GM23338 (cell line): ENCODE measurements at regions not wholly inside any gene's neighbourhood (a gene's known extent, or its start where the extent isn't known, plus 50 kb on each side); places are given as distances from the start of the nearest gene placed in this dataset.

Experiments used
- ATAC-seq: fragments of 200-7000 bp; cut with Tn5 transposase; 3 replicates; pipeline ENCODE4 v1.9.1; 2020
- DNase-seq: peaks from one replicate; pipeline ENCODE4 v3.0.0-alpha.2; 2015; ENCODE audit warnings: low spot score
- H2AFZ ChIP-seq: fragments of 200-600 bp; sonication (generic); 2 replicates; pipeline ENCODE4 v1.8.0; 2016; ENCODE audit warnings: antibody characterized with exemption, mild to moderate bottlenecking, moderate library complexity
- H3F3A ChIP-seq: fragments of 200-600 bp; sonication (generic); replicated peaks from 2 replicates; pipeline ENCODE4 v1.8.0; 2017; ENCODE audit warnings: antibody characterized with exemption, mixed run types, low read depth
- H3K27ac ChIP-seq: fragments of 200-600 bp; sonication (generic); 2 replicates; pipeline ENCODE4 v1.6.1; 2016; ENCODE audit warnings: low read depth
- H3K27me3 ChIP-seq: fragments of 200-600 bp; sonication (generic); 2 replicates; pipeline ENCODE4 v1.8.0; 2016; ENCODE audit warnings: mild to moderate bottlenecking, mixed run types, moderate library complexity; ENCODE audit not compliant: insufficient read depth
- H3K36me3 ChIP-seq: fragments of 200-600 bp; sonication (generic); 2 replicates; pipeline ENCODE4 v1.8.0; 2016; ENCODE audit warnings: mild to moderate bottlenecking; ENCODE audit not compliant: insufficient read depth
- H3K4me1 ChIP-seq: fragments of 200-600 bp; sonication (generic); 2 replicates; pipeline ENCODE4 v1.8.0; 2016; ENCODE audit warnings: mild to moderate bottlenecking, moderate library complexity; ENCODE audit not compliant: insufficient read depth
- H3K4me2 ChIP-seq: fragments of 200-600 bp; sonication (generic); 2 replicates; pipeline ENCODE4 v1.7.1; 2017; ENCODE audit warnings: mixed run types
- H3K4me3 ChIP-seq: fragments of 200-600 bp; sonication (generic); 2 replicates; pipeline ENCODE4 v1.6.1; 2016; ENCODE audit warnings: mixed run types
- H3K79me2 ChIP-seq: fragments of 200-600 bp; sonication (generic); replicated peaks from 2 replicates; pipeline ENCODE4 v1.8.0; 2017; ENCODE audit warnings: mild to moderate bottlenecking; ENCODE audit not compliant: insufficient read depth
- H3K9me2 ChIP-seq: fragments of 200-600 bp; sonication (generic); 2 replicates; pipeline ENCODE4 v1.8.0; 2017; ENCODE audit not compliant: insufficient read depth
- H4K20me1 ChIP-seq: fragments of 200-600 bp; sonication (generic); replicated peaks from 2 replicates; pipeline ENCODE4 v1.8.0; 2017; ENCODE audit warnings: mild to moderate bottlenecking; ENCODE audit not compliant: insufficient read depth
- H3K27ac Mint-ChIP-seq: 2 replicates; pipeline ENCODE4 v1.8.0; 2020; ENCODE audit warnings: inconsistent platforms, mild to moderate bottlenecking, moderate library complexity, mixed read lengths
- H3K27me3 Mint-ChIP-seq: 3 replicates; pipeline ENCODE4 v1.8.0; 2022; ENCODE audit warnings: low read depth, mild to moderate bottlenecking, moderate library complexity, mixed read lengths, inconsistent platforms; ENCODE audit not compliant: insufficient read depth, poor library complexity
- H3K36me3 Mint-ChIP-seq: 3 replicates; pipeline ENCODE4 v1.8.0; 2021; ENCODE audit warnings: low read depth, mild to moderate bottlenecking, inconsistent platforms, moderate library complexity, mixed read lengths
- H3K4me1 Mint-ChIP-seq: 3 replicates; pipeline ENCODE4 v1.8.0; 2020; ENCODE audit warnings: mild to moderate bottlenecking, inconsistent platforms, mixed read lengths
- H3K4me3 Mint-ChIP-seq: 3 replicates; pipeline ENCODE4 v1.8.0; 2021; ENCODE audit warnings: moderate library complexity, mild to moderate bottlenecking, inconsistent platforms, mixed read lengths
- H3K9me3 Mint-ChIP-seq: 3 replicates; pipeline ENCODE4 v1.8.0; 2020; ENCODE audit warnings: moderate library complexity, mild to moderate bottlenecking, inconsistent platforms, mixed read lengths
- CREB1 ChIP-seq: fragments of 250-450 bp; sonication (Bioruptor Pico); IDR thresholded peaks from 2 replicates; pipeline ENCODE4 v1.5.0; 2020; ENCODE audit warnings: low read depth, mild to moderate bottlenecking, moderate library complexity
- CTCF ChIP-seq, 2 experiments: fragments of 200-600 bp in 1 of 2; sonication (generic) in 1 of 2; conservative IDR thresholded peaks; 2 replicates each; pipeline versions ENCODE4 v1.5.1 to v1.6.1; 2016 to 2017; ENCODE audit warnings: antibody characterized with exemption in 2 of 2, low read depth in 2 of 2, mild to moderate bottlenecking in 2 of 2, moderate library complexity in 1 of 2
- ETS1 ChIP-seq: IDR thresholded peaks from 2 replicates; pipeline ENCODE4 v1.6.1; 2016; ENCODE audit warnings: antibody characterized with exemption
- EZH2 ChIP-seq: fragments of 200-600 bp; sonication (generic); IDR thresholded peaks from one replicate; pipeline ENCODE4 v1.8.0; 2017; ENCODE audit warnings: antibody characterized with exemption, mild to moderate bottlenecking, low read depth; ENCODE audit not compliant: unreplicated experiment
- EZH2phosphoT487 ChIP-seq: fragments of 200-600 bp; sonication (generic); IDR thresholded peaks from one replicate; pipeline ENCODE4 v1.8.1; 2018; ENCODE audit warnings: antibody characterized with exemption; ENCODE audit not compliant: unreplicated experiment
- JUNB ChIP-seq: IDR thresholded peaks from one replicate; pipeline ENCODE4 v1.6.1; 2016; ENCODE audit warnings: antibody characterized with exemption; ENCODE audit not compliant: unreplicated experiment
- NANOG ChIP-seq: IDR thresholded peaks from 2 replicates; pipeline ENCODE4 v1.6.1; 2016; ENCODE audit warnings: antibody characterized with exemption, borderline replicate concordance
- POLR2AphosphoS5 ChIP-seq: IDR thresholded peaks from 2 replicates; pipeline ENCODE4 v1.6.1; 2016; ENCODE audit warnings: antibody characterized with exemption, low read depth
- STAT1 ChIP-seq: IDR thresholded peaks from one replicate; pipeline ENCODE4 v1.6.1; 2016; ENCODE audit warnings: antibody characterized with exemption; ENCODE audit not compliant: unreplicated experiment
- ZNF114 ChIP-seq: fragments of 250-450 bp; sonication (Bioruptor Pico); IDR thresholded peaks from 2 replicates; pipeline ENCODE4 v1.5.0; 2020; ENCODE audit warnings: mild to moderate bottlenecking, moderate library complexity
- ZNF331 ChIP-seq: fragments of 250-450 bp; sonication (Bioruptor Pico); IDR thresholded peaks from 2 replicates; pipeline ENCODE4 v1.5.0; 2020; ENCODE audit warnings: low read depth, mild to moderate bottlenecking, moderate library complexity
- TF ChIP-seq, protein P1 (sequence below): fragments of 250-450 bp; sonication (Bioruptor Pico); IDR thresholded peaks from 2 replicates; pipeline ENCODE4 v1.5.0; 2020; ENCODE audit warnings: mild to moderate bottlenecking, moderate library complexity
- TF ChIP-seq, protein P2 (sequence below): IDR thresholded peaks from one replicate; pipeline ENCODE4 v1.6.1; 2018; ENCODE audit warnings: antibody characterized with exemption; ENCODE audit not compliant: unreplicated experiment

- no peak for ATAC-seq
- H2AFZ ChIP-seq: no peak overlapping the region
- H3K4me1 Mint-ChIP-seq: no peaks in the 10 kb centered on the region
- H3K4me2 ChIP-seq: no peak overlapping the region
- no peak for TF ChIP-seq EZH2
- no peak for TF ChIP-seq ZNF114 (CRISPR knock-in tag)
- TF ChIP-seq POLR2AphosphoS5: no peak
- no peak for TF ChIP-seq ETS1
- TF ChIP-seq, protein P1, sequence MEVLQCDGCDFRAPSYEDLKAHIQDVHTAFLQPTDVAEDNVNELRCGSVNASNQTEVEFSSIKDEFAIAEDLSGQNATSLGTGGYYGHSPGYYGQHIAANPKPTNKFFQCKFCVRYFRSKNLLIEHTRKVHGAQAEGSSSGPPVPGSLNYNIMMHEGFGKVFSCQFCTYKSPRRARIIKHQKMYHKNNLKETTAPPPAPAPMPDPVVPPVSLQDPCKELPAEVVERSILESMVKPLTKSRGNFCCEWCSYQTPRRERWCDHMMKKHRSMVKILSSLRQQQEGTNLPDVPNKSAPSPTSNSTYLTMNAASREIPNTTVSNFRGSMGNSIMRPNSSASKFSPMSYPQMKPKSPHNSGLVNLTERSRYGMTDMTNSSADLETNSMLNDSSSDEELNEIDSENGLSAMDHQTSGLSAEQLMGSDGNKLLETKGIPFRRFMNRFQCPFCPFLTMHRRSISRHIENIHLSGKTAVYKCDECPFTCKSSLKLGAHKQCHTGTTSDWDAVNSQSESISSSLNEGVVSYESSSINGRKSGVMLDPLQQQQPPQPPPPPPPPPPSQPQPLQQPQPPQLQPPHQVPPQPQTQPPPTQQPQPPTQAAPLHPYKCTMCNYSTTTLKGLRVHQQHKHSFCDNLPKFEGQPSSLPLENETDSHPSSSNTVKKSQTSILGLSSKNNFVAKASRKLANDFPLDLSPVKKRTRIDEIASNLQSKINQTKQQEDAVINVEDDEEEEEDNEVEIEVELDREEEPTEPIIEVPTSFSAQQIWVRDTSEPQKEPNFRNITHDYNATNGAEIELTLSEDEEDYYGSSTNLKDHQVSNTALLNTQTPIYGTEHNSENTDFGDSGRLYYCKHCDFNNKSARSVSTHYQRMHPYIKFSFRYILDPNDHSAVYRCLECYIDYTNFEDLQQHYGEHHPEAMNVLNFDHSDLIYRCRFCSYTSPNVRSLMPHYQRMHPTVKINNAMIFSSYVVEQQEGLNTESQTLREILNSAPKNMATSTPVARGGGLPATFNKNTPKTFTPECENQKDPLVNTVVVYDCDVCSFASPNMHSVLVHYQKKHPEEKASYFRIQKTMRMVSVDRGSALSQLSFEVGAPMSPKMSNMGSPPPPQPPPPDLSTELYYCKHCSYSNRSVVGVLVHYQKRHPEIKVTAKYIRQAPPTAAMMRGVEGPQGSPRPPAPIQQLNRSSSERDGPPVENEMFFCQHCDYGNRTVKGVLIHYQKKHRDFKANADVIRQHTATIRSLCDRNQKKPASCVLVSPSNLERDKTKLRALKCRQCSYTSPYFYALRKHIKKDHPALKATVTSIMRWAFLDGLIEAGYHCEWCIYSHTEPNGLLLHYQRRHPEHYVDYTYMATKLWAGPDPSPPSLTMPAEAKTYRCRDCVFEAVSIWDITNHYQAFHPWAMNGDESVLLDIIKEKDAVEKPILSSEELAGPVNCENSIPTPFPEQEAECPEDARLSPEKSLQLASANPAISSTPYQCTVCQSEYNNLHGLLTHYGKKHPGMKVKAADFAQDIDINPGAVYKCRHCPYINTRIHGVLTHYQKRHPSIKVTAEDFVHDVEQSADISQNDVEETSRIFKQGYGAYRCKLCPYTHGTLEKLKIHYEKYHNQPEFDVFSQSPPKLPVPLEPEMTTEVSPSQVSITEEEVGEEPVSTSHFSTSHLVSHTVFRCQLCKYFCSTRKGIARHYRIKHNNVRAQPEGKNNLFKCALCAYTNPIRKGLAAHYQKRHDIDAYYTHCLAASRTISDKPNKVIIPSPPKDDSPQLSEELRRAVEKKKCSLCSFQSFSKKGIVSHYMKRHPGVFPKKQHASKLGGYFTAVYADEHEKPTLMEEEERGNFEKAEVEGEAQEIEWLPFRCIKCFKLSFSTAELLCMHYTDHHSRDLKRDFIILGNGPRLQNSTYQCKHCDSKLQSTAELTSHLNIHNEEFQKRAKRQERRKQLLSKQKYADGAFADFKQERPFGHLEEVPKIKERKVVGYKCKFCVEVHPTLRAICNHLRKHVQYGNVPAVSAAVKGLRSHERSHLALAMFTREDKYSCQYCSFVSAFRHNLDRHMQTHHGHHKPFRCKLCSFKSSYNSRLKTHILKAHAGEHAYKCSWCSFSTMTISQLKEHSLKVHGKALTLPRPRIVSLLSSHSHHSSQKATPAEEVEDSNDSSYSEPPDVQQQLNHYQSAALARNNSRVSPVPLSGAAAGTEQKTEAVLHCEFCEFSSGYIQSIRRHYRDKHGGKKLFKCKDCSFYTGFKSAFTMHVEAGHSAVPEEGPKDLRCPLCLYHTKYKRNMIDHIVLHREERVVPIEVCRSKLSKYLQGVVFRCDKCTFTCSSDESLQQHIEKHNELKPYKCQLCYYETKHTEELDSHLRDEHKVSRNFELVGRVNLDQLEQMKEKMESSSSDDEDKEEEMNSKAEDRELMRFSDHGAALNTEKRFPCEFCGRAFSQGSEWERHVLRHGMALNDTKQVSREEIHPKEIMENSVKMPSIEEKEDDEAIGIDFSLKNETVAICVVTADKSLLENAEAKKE (CRISPR knock-in tag): no peak
- no peak for TF ChIP-seq STAT1
- TF ChIP-seq, protein P2, sequence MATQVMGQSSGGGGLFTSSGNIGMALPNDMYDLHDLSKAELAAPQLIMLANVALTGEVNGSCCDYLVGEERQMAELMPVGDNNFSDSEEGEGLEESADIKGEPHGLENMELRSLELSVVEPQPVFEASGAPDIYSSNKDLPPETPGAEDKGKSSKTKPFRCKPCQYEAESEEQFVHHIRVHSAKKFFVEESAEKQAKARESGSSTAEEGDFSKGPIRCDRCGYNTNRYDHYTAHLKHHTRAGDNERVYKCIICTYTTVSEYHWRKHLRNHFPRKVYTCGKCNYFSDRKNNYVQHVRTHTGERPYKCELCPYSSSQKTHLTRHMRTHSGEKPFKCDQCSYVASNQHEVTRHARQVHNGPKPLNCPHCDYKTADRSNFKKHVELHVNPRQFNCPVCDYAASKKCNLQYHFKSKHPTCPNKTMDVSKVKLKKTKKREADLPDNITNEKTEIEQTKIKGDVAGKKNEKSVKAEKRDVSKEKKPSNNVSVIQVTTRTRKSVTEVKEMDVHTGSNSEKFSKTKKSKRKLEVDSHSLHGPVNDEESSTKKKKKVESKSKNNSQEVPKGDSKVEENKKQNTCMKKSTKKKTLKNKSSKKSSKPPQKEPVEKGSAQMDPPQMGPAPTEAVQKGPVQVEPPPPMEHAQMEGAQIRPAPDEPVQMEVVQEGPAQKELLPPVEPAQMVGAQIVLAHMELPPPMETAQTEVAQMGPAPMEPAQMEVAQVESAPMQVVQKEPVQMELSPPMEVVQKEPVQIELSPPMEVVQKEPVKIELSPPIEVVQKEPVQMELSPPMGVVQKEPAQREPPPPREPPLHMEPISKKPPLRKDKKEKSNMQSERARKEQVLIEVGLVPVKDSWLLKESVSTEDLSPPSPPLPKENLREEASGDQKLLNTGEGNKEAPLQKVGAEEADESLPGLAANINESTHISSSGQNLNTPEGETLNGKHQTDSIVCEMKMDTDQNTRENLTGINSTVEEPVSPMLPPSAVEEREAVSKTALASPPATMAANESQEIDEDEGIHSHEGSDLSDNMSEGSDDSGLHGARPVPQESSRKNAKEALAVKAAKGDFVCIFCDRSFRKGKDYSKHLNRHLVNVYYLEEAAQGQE: no peak
- no peak for TF ChIP-seq CREB1 (CRISPR knock-in tag)
- no peak for TF ChIP-seq NANOG
- TF ChIP-seq CTCF (conservative IDR thresholded peaks at IDR 0.05; ENCODE audit: low read depth in 2 of 2): no peak
- no peak for TF ChIP-seq EZH2phosphoT487
- TF ChIP-seq JUNB: no peak
- TF ChIP-seq ZNF331 (CRISPR knock-in tag): no peak
- H3K4me1 ChIP-seq: no peaks in the 10 kb centered on the region
- H3K27me3 Mint-ChIP-seq: peaks cover 9% of the 10 kb centered on the region
- no peak overlapping the region for H3K27ac Mint-ChIP-seq
- no peak for DNase-seq
- H3K9me3 Mint-ChIP-seq: peaks cover 59% of the 10 kb centered on the region
- H4K20me1 ChIP-seq: no peaks in the 10 kb centered on the region
- no peaks in the 10 kb centered on the region for H3K36me3 ChIP-seq
- no peak overlapping the region for H3K4me3 ChIP-seq
- no peaks in the 10 kb centered on the region for H3K27me3 ChIP-seq
- H3K4me3 Mint-ChIP-seq: no peak overlapping the region
- H3K9me2 ChIP-seq: no peaks in the 10 kb centered on the region
- no peaks in the 10 kb centered on the region for H3F3A ChIP-seq
- no peak overlapping the region for H3K27ac ChIP-seq
- H3K36me3 Mint-ChIP-seq: peaks cover 7% of the 10 kb centered on the region; the same call in 1 of the 3 replicates
- H3K79me2 ChIP-seq: no peaks in the 10 kb centered on the region
Observed at GRCh38 chr2:87401726-87402345, 346.1 kb upstream of the PLGLB2 start.
